PC-3 (cell line): ENCODE measurements at regions not wholly inside any gene's neighbourhood (a gene's known extent, or its start where the extent isn't known, plus 50 kb on each side); places are given as distances from the start of the nearest gene placed in this dataset.

Source experiments
- ATAC-seq: fragments of 200-7000 bp; cut with Tn5 transposase; 2 replicates; pipeline ENCODE4 v1.9.1; 2020; ENCODE audit warnings: mild to moderate bottlenecking, moderate library complexity
- BruUV-seq: library from RNA; stranded (reverse); fragments of 400-500 nt; replicated peaks from 2 replicates; lab custom pipeline; 2021; lab: Mats Ljungman, UMichigan
- CTCF ChIA-PET: fragments of 300-600 bp; sonication (Branson Sonifier 250); formaldehyde crosslinking; loops from one replicate; lab custom pipeline; 2022; ENCODE audit warnings: antibody characterized with exemption; lab: Charles Lee
- POLR2A ChIA-PET: fragments of 300-600 bp; sonication (Branson Sonifier 250); formaldehyde crosslinking; loops from one replicate; lab custom pipeline; 2022; ENCODE audit warnings: antibody characterized with exemption; ENCODE audit not compliant: unreplicated experiment; lab: Charles Lee
- DNase-seq: peaks from one replicate; pipeline ENCODE4 v3.0.0-alpha.2; 2015
- H2AFZ ChIP-seq: fragments of 300-600 bp; sonication (generic); 2 replicates; pipeline ENCODE4 v1.6.0; 2016; ENCODE audit warnings: antibody characterized with exemption, low read length
- H3F3A ChIP-seq: fragments of 300-600 bp; sonication (generic); one replicate; pipeline ENCODE4 v1.6.0; 2017; ENCODE audit warnings: antibody characterized with exemption, low read length, control low read depth, mild to moderate bottlenecking; ENCODE audit not compliant: unreplicated experiment
- H3K27ac ChIP-seq: fragments of 300-600 bp; sonication (generic); 2 replicates; pipeline ENCODE4 v1.5.1; 2016; ENCODE audit warnings: mild to moderate bottlenecking, low read length
- H3K27me3 ChIP-seq: fragments of 300-600 bp; sonication (generic); 2 replicates; pipeline ENCODE4 v1.6.1; 2016; ENCODE audit warnings: low read length, mixed read lengths
- H3K36me3 ChIP-seq: fragments of 300-600 bp; sonication (generic); 2 replicates; pipeline ENCODE4 v1.6.1; 2016; ENCODE audit warnings: low read depth, mixed run types, low read length, mixed read lengths
- H3K4me1 ChIP-seq: fragments of 300-600 bp; sonication (generic); 2 replicates; pipeline ENCODE4 v1.5.1; 2016; ENCODE audit warnings: low read length; ENCODE audit not compliant: insufficient read depth
- H3K4me2 ChIP-seq: fragments of 300-600 bp; sonication (generic); 2 replicates; pipeline ENCODE4 v1.6.0; 2016; ENCODE audit warnings: low read length
- H3K4me3 ChIP-seq: fragments of 300-600 bp; sonication (generic); 2 replicates; pipeline ENCODE4 v1.5.1; 2016; ENCODE audit warnings: mild to moderate bottlenecking, low read length, mixed read lengths
- H3K79me2 ChIP-seq: fragments of 300-600 bp; sonication (generic); 2 replicates; pipeline ENCODE4 v1.6.1; 2017; ENCODE audit warnings: low read length, mixed read lengths
- H3K9ac ChIP-seq: fragments of 300-600 bp; sonication (generic); 2 replicates; pipeline ENCODE4 v1.6.0; 2016; ENCODE audit warnings: mild to moderate bottlenecking, low read length
- H3K9me2 ChIP-seq: fragments of 300-600 bp; sonication (generic); replicated peaks from 2 replicates; pipeline ENCODE4 v1.6.1; 2016; ENCODE audit warnings: mixed run types, low read length, mixed read lengths
- H3K9me3 ChIP-seq: fragments of 300-600 bp; sonication (generic); 2 replicates; pipeline ENCODE4 v1.6.1; 2016; ENCODE audit warnings: low read length, mixed read lengths
- H4K20me1 ChIP-seq: fragments of 300-600 bp; sonication (generic); 2 replicates; pipeline ENCODE4 v1.6.1; 2016; ENCODE audit warnings: low read length, mixed read lengths
- EZH2 ChIP-seq: fragments of 300-600 bp; sonication (generic); IDR thresholded peaks from one replicate; pipeline ENCODE4 v1.6.1; 2017; ENCODE audit warnings: antibody characterized with exemption, mild to moderate bottlenecking, low read length; ENCODE audit not compliant: unreplicated experiment
- EZH2phosphoT487 ChIP-seq: fragments of 300-600 bp; sonication (generic); IDR thresholded peaks from 2 replicates; pipeline ENCODE4 v1.6.1; 2018; ENCODE audit warnings: mild to moderate bottlenecking, antibody characterized with exemption, low read length, borderline replicate concordance
- intact Hi-C: fragments of 100-400 bp; cut with micrococcal nuclease; formaldehyde crosslinking; loops from 2 replicates; pipeline ENCODE4 v1.9.0; 2023
- TF ChIP-seq, protein P1 (sequence below): fragments of 300-600 bp; sonication (generic); conservative IDR thresholded peaks from 2 replicates; pipeline ENCODE4 v1.5.1; 2017; ENCODE audit warnings: antibody characterized with exemption, low read depth, mild to moderate bottlenecking, low read length

DNA sequence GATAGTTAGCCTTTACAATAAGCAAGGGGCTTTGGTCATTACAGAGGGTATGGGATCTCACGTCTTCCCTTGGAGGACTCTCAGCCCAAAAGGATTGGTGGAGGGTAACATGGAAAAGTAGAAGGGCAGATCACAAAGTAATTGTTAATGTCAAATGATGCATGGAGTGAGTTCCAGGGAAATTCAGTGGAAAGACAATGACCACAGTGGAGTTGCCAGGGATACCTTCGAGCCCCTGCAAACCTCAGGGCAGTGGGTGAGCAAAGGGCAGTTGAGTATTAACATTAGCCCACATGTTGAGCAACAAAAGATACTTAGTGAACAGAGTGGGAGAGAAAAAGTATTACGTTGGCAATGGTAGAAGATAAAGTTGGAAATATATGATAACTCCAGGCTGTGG lies 593.4 kb upstream of the NR2F2 start:
- Histone ChIP-seq H3K9me2 (0 out of 2 replicates have a peak, but pooled peaks cover 4% of the 10 kb centered on the region), H2AFZ (no peak overlapping the region), H3K36me3 (no peaks in the 10 kb centered on the region), H3K9ac (no peak overlapping the region), H3K27ac (no peak overlapping the region), H3K4me3 (no peak overlapping the region), H3K9me3 (no peaks in the 10 kb centered on the region), H4K20me1 (no peaks in the 10 kb centered on the region), H3K4me1 (peaks cover 24% of the 10 kb centered on the region), H3K79me2 (no peaks in the 10 kb centered on the region), H3F3A (peaks cover 4% of the 10 kb centered on the region), H3K27me3 (no peaks in the 10 kb centered on the region), H3K4me2 (no peak overlapping the region)
- POLR2A ChIA-PET = no interaction called here
- ATAC-seq = no peak
- no peak for DNase-seq
- intact Hi-C loops = no loop called here
- BruUV-seq = no TSS peak
- TF ChIP-seq EZH2 (no peak), EZH2phosphoT487 (no peak)
- TF ChIP-seq, protein P1, sequence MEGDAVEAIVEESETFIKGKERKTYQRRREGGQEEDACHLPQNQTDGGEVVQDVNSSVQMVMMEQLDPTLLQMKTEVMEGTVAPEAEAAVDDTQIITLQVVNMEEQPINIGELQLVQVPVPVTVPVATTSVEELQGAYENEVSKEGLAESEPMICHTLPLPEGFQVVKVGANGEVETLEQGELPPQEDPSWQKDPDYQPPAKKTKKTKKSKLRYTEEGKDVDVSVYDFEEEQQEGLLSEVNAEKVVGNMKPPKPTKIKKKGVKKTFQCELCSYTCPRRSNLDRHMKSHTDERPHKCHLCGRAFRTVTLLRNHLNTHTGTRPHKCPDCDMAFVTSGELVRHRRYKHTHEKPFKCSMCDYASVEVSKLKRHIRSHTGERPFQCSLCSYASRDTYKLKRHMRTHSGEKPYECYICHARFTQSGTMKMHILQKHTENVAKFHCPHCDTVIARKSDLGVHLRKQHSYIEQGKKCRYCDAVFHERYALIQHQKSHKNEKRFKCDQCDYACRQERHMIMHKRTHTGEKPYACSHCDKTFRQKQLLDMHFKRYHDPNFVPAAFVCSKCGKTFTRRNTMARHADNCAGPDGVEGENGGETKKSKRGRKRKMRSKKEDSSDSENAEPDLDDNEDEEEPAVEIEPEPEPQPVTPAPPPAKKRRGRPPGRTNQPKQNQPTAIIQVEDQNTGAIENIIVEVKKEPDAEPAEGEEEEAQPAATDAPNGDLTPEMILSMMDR = no peak
- CTCF ChIA-PET = no interaction called here

DNA sequence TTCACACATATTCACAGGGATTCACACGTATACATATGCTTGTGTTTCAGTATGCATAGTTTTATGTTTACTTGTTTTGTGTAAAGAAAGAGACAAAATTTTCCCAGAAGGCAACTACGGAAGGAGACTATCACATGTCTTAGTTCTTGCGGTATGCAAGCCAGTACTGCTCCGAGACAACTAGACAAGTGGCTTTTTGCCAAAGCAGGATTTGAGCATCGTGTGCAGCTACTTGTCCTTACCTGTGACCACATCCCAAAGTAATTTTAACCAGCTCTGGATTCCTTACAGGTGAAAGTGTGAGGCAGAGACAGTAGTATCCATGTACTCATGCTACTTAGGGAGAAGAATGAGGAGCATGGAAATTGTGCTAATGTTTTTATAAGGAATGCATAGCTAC lies 591.4 kb upstream of the NR2F2 start:
- no TSS peak for BruUV-seq
- H4K20me1 ChIP-seq = no peaks in the 10 kb centered on the region
- ATAC-seq = no peak
- DNase-seq = no peak
- H3K4me2 ChIP-seq = no peak overlapping the region
- H2AFZ ChIP-seq = no peak overlapping the region
- H3K4me3 ChIP-seq = no peak overlapping the region
- POLR2A ChIA-PET = no interaction called here
- no peaks in the 10 kb centered on the region for H3K27me3 ChIP-seq
- no peaks in the 10 kb centered on the region for H3K79me2 ChIP-seq
- CTCF ChIA-PET = no interaction called here
- no peaks in the 10 kb centered on the region for H3K9me3 ChIP-seq
- intact Hi-C loops = no loop called here
- H3K4me1 ChIP-seq = peaks cover 17% of the 10 kb centered on the region
- no peaks in the 10 kb centered on the region for H3K36me3 ChIP-seq
- H3K9me2 ChIP-seq = no peaks in the 10 kb centered on the region
- peaks cover under 1% of the 10 kb centered on the region for H3F3A ChIP-seq
- H3K9ac ChIP-seq = no peak overlapping the region
- H3K27ac ChIP-seq = no peak overlapping the region
- TF ChIP-seq EZH2phosphoT487 (no peak), EZH2 (no peak)
- TF ChIP-seq, protein P1 = no peak

DNA sequence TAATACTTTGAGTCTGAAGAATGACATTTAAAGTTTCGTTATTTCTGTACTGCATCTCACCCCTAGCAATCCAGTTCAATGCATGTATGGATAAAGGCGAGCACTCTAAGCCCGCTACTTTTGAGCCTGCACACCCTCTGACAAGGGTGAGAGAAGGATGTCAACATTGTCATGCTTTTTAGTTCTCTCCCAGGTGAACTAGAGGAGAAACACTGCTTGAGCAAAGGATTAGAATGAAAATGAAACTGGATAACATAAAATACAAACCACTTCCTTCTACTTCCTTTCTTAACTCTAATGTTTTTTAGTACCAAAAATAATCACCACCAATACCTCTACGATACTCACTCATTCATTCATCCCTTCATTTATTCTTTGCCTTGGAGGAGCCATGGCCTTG lies 588.7 kb upstream of the NR2F2 start:
- Histone ChIP-seq H2AFZ (no peak overlapping the region), H3K27ac (no peak overlapping the region), H3K9ac (no peak overlapping the region), H3F3A (no peaks in the 10 kb centered on the region), H3K9me2 (no peaks in the 10 kb centered on the region), H3K36me3 (no peaks in the 10 kb centered on the region), H3K9me3 (no peaks in the 10 kb centered on the region), H3K4me3 (no peak overlapping the region), H4K20me1 (no peaks in the 10 kb centered on the region), H3K4me1 (no peaks in the 10 kb centered on the region), H3K79me2 (no peaks in the 10 kb centered on the region), H3K4me2 (no peak overlapping the region), H3K27me3 (no peaks in the 10 kb centered on the region)
- TF ChIP-seq, protein P1 = no peak
- TF ChIP-seq EZH2 = no peak
- TF ChIP-seq EZH2phosphoT487 = no peak
- ATAC-seq = no peak
- ChIA-PET CTCF (no interaction called here), POLR2A (no interaction called here)
- intact Hi-C loops = no loop called here
- DNase-seq = no peak
- BruUV-seq = no TSS peak
